Smooth muscle cell (in vitro differentiated cells): ENCODE measurements at regions not wholly inside any gene's neighbourhood (a gene's known extent, or its start where the extent isn't known, plus 50 kb on each side); places are given as distances from the start of the nearest gene placed in this dataset.

Source experiments
- DNase-seq: peaks from one replicate; lab custom pipeline; 2025; ENCODE audit not compliant: unreplicated experiment; lab: John Stamatoyannopoulos, UW
- H2AFZ ChIP-seq: fragments of 200-600 bp; sonication (generic); 2 replicates; pipeline ENCODE4 v1.6.0; 2016; ENCODE audit warnings: antibody characterized with exemption, low read depth, mild to moderate bottlenecking
- H3F3A ChIP-seq: fragments of 200-600 bp; sonication (generic); 2 replicates; pipeline ENCODE4 v1.6.0; 2017; ENCODE audit warnings: antibody characterized with exemption, low read depth
- H3K27ac ChIP-seq: fragments of 200-600 bp; sonication (generic); 2 replicates; pipeline ENCODE4 v1.5.1; 2016; ENCODE audit warnings: low read depth, mild to moderate bottlenecking
- H3K27me3 ChIP-seq: fragments of 200-600 bp; sonication (generic); 2 replicates; pipeline ENCODE4 v1.6.1; 2016; ENCODE audit warnings: low read depth, mild to moderate bottlenecking
- H3K36me3 ChIP-seq: fragments of 200-600 bp; sonication (generic); 2 replicates; pipeline ENCODE4 v1.5.1; 2016; ENCODE audit warnings: low read depth
- H3K4me1 ChIP-seq: fragments of 200-600 bp; sonication (generic); 2 replicates; pipeline ENCODE4 v1.5.1; 2016; ENCODE audit warnings: low read depth
- H3K4me2 ChIP-seq: fragments of 200-600 bp; sonication (generic); 2 replicates; pipeline ENCODE4 v1.6.0; 2016; ENCODE audit warnings: mild to moderate bottlenecking
- H3K4me3 ChIP-seq: fragments of 200-600 bp; sonication (generic); 2 replicates; pipeline ENCODE4 v1.5.1; 2016; ENCODE audit warnings: mild to moderate bottlenecking
- H3K79me2 ChIP-seq: fragments of 200-600 bp; sonication (generic); 2 replicates; pipeline ENCODE4 v1.6.0; 2016; ENCODE audit warnings: low read depth, mild to moderate bottlenecking
- H3K9ac ChIP-seq: fragments of 200-600 bp; sonication (generic); 2 replicates; pipeline ENCODE4 v1.6.0; 2016; ENCODE audit warnings: low read depth
- H3K9me3 ChIP-seq: fragments of 200-600 bp; sonication (generic); replicated peaks from 2 replicates; pipeline ENCODE4 v1.5.1; 2016; ENCODE audit warnings: low read depth
- H4K20me1 ChIP-seq: fragments of 200-600 bp; sonication (generic); 2 replicates; pipeline ENCODE4 v1.6.0; 2016; ENCODE audit warnings: low read depth
- CTCF ChIP-seq: fragments of 200-600 bp; sonication (generic); IDR thresholded peaks from 2 replicates; pipeline ENCODE4 v1.5.1; 2017; ENCODE audit warnings: borderline replicate concordance, mild to moderate bottlenecking, antibody characterized with exemption; ENCODE audit not compliant: insufficient read depth, poor library complexity, severe bottlenecking
- WGBS: methylation state at CpG from one replicate; pipeline ENCODE4 v1.1.7; 2016; ENCODE audit warnings: low lambda C conversion rate; 5-methylcytosine and 5-hydroxymethylcytosine counted together

GRCh38 chr12:71220260-71220659 is 62.5 kb upstream of the TSPAN8 start:
- no peak for TF ChIP-seq CTCF
- 82% methylated on average over 3 of the region's 3 CpGs for WGBS
- Histone ChIP-seq H3K4me2 (no peak overlapping the region), H3K27me3 (no peaks in the 10 kb centered on the region), H3K4me1 (no peaks in the 10 kb centered on the region), H3K27ac (no peak overlapping the region), H3K9ac (no peak overlapping the region), H2AFZ (no peak overlapping the region), H3K36me3 (no peaks in the 10 kb centered on the region), H3K4me3 (no peak overlapping the region), H3K9me3 (no peaks in the 10 kb centered on the region), H3F3A (no peaks in the 10 kb centered on the region), H3K79me2 (no peaks in the 10 kb centered on the region), H4K20me1 (no peaks in the 10 kb centered on the region)
- no peak for DNase-seq

DNA sequence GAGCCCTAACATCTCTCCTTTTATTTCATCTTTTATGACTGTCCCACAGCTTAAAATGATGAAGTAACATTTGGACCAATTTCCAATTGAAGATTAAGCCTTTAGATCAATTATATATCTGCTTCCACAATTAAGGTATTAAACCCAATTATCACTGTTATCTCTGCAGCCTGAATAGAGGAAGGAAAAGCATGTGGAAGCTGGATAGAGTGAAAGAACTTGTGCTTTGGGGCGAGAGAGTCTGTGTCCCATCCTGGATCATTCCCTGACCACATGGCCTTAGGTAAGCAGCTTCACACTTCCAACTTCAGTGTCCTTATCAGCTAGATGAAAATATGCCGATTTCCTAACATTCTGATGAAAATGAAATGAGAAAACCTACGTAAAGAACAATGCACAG is 61.4 kb upstream of the TSPAN8 start:
- no peaks in the 10 kb centered on the region for H3K27me3 ChIP-seq
- H3K4me2 ChIP-seq = no peak overlapping the region
- DNase-seq = no peak
- no peak for TF ChIP-seq CTCF
- no peak overlapping the region for H3K9ac ChIP-seq
- H3K4me3 ChIP-seq = no peak overlapping the region
- H4K20me1 ChIP-seq = no peaks in the 10 kb centered on the region
- no peaks in the 10 kb centered on the region for H3F3A ChIP-seq
- peaks cover 10% of the 10 kb centered on the region for H3K4me1 ChIP-seq
- no peaks in the 10 kb centered on the region for H3K9me3 ChIP-seq
- no peak overlapping the region for H3K27ac ChIP-seq
- H3K79me2 ChIP-seq = no peaks in the 10 kb centered on the region
- WGBS = 85% methylated on average over 3 of the region's 3 CpGs
- H2AFZ ChIP-seq = no peak overlapping the region
- no peaks in the 10 kb centered on the region for H3K36me3 ChIP-seq

DNA sequence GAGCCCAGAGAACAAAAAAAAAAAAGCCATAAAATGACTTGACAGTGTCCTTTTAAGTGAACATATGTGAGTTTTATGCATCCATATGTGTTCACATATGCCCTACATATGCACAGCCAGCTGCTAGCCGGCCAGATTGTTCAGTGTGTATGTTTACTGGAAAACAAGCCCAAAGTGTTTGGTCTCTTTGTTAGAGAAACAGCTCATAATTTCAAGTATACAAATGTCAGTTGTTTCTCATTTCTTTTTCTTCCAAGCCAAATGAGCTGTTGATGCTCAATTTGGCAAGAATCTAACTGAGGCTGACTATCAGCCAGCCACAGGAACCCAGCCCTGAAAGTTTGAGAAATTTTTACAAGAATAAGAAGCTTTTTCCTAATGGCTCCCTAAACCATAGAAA is 60.8 kb upstream of the TSPAN8 start:
- Histone ChIP-seq H3F3A (no peaks in the 10 kb centered on the region), H3K79me2 (no peaks in the 10 kb centered on the region), H3K4me3 (no peak overlapping the region), H2AFZ (no peak overlapping the region), H4K20me1 (no peaks in the 10 kb centered on the region), H3K9ac (no peak overlapping the region), H3K4me2 (no peak overlapping the region), H3K4me1 (peaks cover 11% of the 10 kb centered on the region), H3K36me3 (no peaks in the 10 kb centered on the region), H3K9me3 (no peaks in the 10 kb centered on the region), H3K27ac (no peak overlapping the region), H3K27me3 (no peaks in the 10 kb centered on the region)
- no peak for TF ChIP-seq CTCF
- no peak for DNase-seq
- 94% methylated on average over 1 of the region's 1 CpG for WGBS

- H3K36me3 ChIP-seq = no peaks in the 10 kb centered on the region
- H3K9me3 ChIP-seq = no peaks in the 10 kb centered on the region
- no peak for DNase-seq
- no peaks in the 10 kb centered on the region for H3F3A ChIP-seq
- H2AFZ ChIP-seq = no peak overlapping the region
- peak; percentile 35 for TF ChIP-seq CTCF
- H3K4me2 ChIP-seq = no peak overlapping the region
- 81% methylated on average over 4 of the region's 4 CpGs for WGBS
- H3K4me1 ChIP-seq = peaks cover 11% of the 10 kb centered on the region
- H3K27me3 ChIP-seq = no peaks in the 10 kb centered on the region
- H4K20me1 ChIP-seq = no peaks in the 10 kb centered on the region
- no peak overlapping the region for H3K4me3 ChIP-seq
- H3K79me2 ChIP-seq = no peaks in the 10 kb centered on the region
- no peak overlapping the region for H3K27ac ChIP-seq
- no peak overlapping the region for H3K9ac ChIP-seq
Measured at GRCh38 chr12:71216725-71217579, 59.2 kb upstream of the TSPAN8 start.
